ENCODE measurements at regions not wholly inside any gene's neighbourhood (a gene's known extent, or its start where the extent isn't known, plus 50 kb on each side); places are given as distances from the start of the nearest gene placed in this dataset.

- TF ChIP-seq CTCF (conservative IDR thresholded peaks at IDR 0.05; ENCODE audit: low read depth, low read length) (no peak), EZH2phosphoT487 (IDR thresholded peaks at IDR 0.05; ENCODE audit: borderline replicate concordance, low read length) (no peak)
Measured at GRCh38 chr3:167928381-167928780, 167.3 kb downstream of the GOLIM4 start.

All from PC-3 (cell line).